Transverse colon (tissue), 3 donors: ENCODE measurements at regions not wholly inside any gene's neighbourhood (a gene's known extent, or its start where the extent isn't known, plus 50 kb on each side); places are given as distances from the start of the nearest gene placed in this dataset.

Experiments
- POLR2A ChIP-seq: fragments of 450-650 bp; IDR thresholded peaks from one replicate; pipeline ENCODE4 v1.6.1; 2016; ENCODE audit warnings: antibody characterized with exemption, mild to moderate bottlenecking, moderate library complexity
- TF ChIP-seq, protein P1 (sequence below), 5 experiments: fragments of 200-600 bp in 3 of 5; fragments of 450-650 bp in 2 of 5; sonication (generic) in 3 of 5; IDR thresholded peaks; 1 replicate in 2 of 5; 2 replicates in 3 of 5; pipeline ENCODE4 v1.5.1; 2016 to 2017; ENCODE audit warnings: antibody characterized with exemption in 5 of 5, inconsistent platforms in 3 of 5, mild to moderate bottlenecking in 2 of 5, moderate library complexity in 1 of 5

DNA sequence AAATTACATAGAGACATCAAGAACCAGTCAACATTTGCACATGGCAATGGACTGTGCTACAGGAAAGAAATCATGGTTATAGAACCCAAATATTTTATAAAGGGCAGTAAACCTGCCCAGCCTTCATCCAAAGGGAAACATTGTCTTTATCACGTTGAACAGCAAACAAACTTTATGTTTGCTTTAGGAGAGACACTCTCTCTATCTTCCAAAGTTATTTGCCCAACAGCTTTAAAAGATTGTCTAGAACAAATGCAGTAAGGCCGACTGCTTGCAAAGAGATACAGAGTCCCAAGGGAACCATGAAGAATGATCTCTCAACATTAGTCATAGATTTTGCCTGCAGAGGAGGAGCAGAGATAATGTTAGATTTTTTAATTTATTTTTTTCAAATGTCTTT lies 1323.5 kb upstream of the SLC10A2 start:
- TF ChIP-seq POLR2A: no peak
- TF ChIP-seq, protein P1, sequence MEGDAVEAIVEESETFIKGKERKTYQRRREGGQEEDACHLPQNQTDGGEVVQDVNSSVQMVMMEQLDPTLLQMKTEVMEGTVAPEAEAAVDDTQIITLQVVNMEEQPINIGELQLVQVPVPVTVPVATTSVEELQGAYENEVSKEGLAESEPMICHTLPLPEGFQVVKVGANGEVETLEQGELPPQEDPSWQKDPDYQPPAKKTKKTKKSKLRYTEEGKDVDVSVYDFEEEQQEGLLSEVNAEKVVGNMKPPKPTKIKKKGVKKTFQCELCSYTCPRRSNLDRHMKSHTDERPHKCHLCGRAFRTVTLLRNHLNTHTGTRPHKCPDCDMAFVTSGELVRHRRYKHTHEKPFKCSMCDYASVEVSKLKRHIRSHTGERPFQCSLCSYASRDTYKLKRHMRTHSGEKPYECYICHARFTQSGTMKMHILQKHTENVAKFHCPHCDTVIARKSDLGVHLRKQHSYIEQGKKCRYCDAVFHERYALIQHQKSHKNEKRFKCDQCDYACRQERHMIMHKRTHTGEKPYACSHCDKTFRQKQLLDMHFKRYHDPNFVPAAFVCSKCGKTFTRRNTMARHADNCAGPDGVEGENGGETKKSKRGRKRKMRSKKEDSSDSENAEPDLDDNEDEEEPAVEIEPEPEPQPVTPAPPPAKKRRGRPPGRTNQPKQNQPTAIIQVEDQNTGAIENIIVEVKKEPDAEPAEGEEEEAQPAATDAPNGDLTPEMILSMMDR (IDR thresholded peaks at IDR 0.05): no peak
